Tibial artery (tissue), 4 donors: ENCODE measurements at regions not wholly inside any gene's neighbourhood (a gene's known extent, or its start where the extent isn't known, plus 50 kb on each side); places are given as distances from the start of the nearest gene placed in this dataset.

ENCODE experiments used
- DNase-seq, 2 donors: peaks; one replicate each; pipeline ENCODE4 v3.0.0-alpha.2; 2019
- H3K27ac ChIP-seq, 2 donors: fragments of 200-600 bp; sonication (generic) in 1 of 2; 1 replicate in 1 of 2; 2 replicates in 1 of 2; pipeline ENCODE4 v1.5.1; 2018 to 2019; ENCODE audit warnings: mild to moderate bottlenecking in 1 of 2
- H3K27me3 ChIP-seq, 2 donors: fragments of 200-600 bp; sonication (generic) in 1 of 2; one replicate each; pipeline versions ENCODE4 v1.5.1 to v1.6.0; 2016 to 2019
- H3K36me3 ChIP-seq, 3 donors: fragments of 200-600 bp; sonication (generic) in 2 of 3; one replicate each; pipeline ENCODE4 v1.5.1; 2016 to 2019; ENCODE audit warnings: mild to moderate bottlenecking in 2 of 3
- H3K4me1 ChIP-seq, 4 donors: fragments of 200-600 bp; sonication (generic) in 2 of 4; 1 replicate in 3 of 4; 2 replicates in 1 of 4; pipeline ENCODE4 v1.5.1; 2016 to 2019
- H3K4me3 ChIP-seq, 2 donors: fragments of 200-600 bp; sonication (generic) in 1 of 2; 1 replicate in 1 of 2; 2 replicates in 1 of 2; pipeline ENCODE4 v1.5.1; 2018 to 2019; ENCODE audit warnings: mild to moderate bottlenecking in 2 of 2
- H3K9me3 ChIP-seq, 3 donors: fragments of 200-600 bp; sonication (generic) in 1 of 3; one replicate each; pipeline ENCODE4 v1.5.1; 2016 to 2019
- intact Hi-C: fragments of 100-400 bp; cut with DNase I; formaldehyde crosslinking; loops from one replicate; pipeline ENCODE4 v1.15.0; 2023; ENCODE audit warnings: low total_unique reads
- TF ChIP-seq, protein P1 (sequence below), 2 experiments: fragments of 200-600 bp in 1 of 2; fragments of 450-650 bp in 1 of 2; IDR thresholded peaks; one replicate each; pipeline ENCODE4 v1.5.1; 2017 to 2019; ENCODE audit warnings: antibody characterized with exemption in 2 of 2, mild to moderate bottlenecking in 1 of 2, moderate library complexity in 1 of 2

DNA sequence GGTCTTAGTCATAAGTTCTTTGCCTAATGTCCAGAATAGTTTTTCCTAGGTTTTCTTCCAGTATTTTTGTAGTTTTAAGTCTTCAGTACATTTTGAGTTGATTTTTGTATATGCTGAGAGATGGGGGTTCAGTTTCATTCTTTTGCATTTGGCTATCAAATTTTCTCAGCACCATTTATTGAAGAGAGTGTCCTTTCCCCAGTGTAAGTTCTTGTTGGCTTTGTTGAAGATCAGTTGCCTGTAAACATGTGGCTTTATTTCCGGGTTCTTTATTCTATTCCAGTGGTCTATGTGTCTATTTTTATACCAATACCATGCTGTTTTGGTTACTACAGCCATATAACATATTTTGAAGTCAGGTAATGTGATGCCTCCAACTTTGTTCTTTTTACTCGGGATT, 87.5 kb upstream of the MYCN start:
- Histone ChIP-seq H3K27me3 (no peaks in the 10 kb centered on the region), H3K36me3 (no peaks in the 10 kb centered on the region), H3K9me3 (no peaks in the 10 kb centered on the region), H3K4me1 (no peaks in the 10 kb centered on the region), H3K27ac (no peak overlapping the region), H3K4me3 (no peak overlapping the region)
- intact Hi-C loops, result no loop called here
- no peak for DNase-seq
- TF ChIP-seq, protein P1, sequence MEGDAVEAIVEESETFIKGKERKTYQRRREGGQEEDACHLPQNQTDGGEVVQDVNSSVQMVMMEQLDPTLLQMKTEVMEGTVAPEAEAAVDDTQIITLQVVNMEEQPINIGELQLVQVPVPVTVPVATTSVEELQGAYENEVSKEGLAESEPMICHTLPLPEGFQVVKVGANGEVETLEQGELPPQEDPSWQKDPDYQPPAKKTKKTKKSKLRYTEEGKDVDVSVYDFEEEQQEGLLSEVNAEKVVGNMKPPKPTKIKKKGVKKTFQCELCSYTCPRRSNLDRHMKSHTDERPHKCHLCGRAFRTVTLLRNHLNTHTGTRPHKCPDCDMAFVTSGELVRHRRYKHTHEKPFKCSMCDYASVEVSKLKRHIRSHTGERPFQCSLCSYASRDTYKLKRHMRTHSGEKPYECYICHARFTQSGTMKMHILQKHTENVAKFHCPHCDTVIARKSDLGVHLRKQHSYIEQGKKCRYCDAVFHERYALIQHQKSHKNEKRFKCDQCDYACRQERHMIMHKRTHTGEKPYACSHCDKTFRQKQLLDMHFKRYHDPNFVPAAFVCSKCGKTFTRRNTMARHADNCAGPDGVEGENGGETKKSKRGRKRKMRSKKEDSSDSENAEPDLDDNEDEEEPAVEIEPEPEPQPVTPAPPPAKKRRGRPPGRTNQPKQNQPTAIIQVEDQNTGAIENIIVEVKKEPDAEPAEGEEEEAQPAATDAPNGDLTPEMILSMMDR (IDR thresholded peaks at IDR 0.05), result no peak

DNA sequence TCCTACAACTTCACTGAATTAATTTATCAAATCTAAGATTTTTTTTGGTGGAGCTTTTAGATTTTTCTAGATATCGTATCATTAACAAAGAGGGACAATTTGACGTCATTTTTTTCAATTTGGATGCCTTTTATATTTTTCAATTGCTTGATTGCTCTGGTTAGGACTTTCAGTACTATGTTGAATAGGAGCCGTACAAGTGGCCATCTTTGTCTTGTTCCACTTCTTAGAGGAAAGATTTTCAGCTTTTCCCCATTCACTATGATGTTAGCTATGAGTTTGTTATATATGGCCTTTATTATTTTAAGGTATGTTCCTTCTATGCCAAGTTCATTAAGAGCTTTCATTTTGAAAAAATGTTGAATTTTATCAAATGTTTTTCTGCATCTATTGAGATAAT, 86.4 kb upstream of the MYCN start:
- Histone ChIP-seq H3K27me3 (no peaks in the 10 kb centered on the region), H3K4me3 (no peak overlapping the region), H3K27ac (no peak overlapping the region), H3K9me3 (no peaks in the 10 kb centered on the region), H3K4me1 (no peaks in the 10 kb centered on the region), H3K36me3 (no peaks in the 10 kb centered on the region)
- TF ChIP-seq, protein P1 (IDR thresholded peaks at IDR 0.05), result no peak
- DNase-seq, result no peak
- intact Hi-C loops, result no loop called here

DNA sequence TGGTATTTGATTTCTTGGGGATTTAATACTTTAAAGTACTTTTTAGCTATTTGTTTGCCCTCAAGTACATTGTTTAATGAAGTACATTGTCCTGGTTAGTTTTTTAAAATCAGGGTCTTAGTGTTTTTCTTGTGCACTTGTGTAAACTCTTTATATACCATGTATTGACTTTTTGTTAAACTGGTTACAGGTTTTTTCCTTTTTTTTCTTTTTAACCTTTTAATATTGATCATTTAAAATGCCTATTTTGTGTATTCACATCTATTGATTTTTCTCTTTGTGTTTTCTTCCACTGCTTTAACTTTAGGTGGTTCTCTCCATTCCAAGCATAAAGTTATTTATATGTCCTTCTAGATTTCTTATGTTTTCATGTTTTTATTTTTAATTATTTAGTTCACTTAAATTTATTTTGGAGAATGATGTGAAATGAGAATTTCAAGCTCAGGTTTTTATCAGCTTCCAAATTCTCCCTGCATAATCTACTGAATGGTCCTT, 84.5 kb upstream of the MYCN start:
- TF ChIP-seq, protein P1 (IDR thresholded peaks at IDR 0.05), result no peak
- H3K27ac ChIP-seq, result no peak overlapping the region
- H3K27me3 ChIP-seq, result no peaks in the 10 kb centered on the region
- DNase-seq, result no peak
- H3K9me3 ChIP-seq, result no peaks in the 10 kb centered on the region
- intact Hi-C loops, result no loop called here
- no peak overlapping the region for H3K4me3 ChIP-seq
- no peaks in the 10 kb centered on the region for H3K36me3 ChIP-seq
- H3K4me1 ChIP-seq, result no peaks in the 10 kb centered on the region

DNA sequence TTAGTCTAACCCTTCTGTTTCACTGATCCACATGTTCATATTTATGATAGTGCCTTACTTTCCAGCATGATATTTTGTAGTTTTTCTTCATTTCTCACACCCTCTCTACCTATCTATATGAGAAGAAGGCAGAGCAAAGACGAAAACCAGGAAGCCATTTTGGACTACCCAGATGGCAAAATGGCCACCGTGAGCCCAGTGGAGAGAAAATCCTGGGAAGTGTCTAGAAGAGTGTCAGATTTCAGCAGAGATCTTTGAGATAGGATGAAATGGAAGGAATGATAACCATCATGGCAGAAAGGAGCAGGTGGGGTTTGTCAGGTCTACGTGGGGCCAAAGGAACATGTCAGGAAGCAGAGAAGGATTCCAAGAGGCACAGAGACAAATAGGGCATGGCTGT, 84.0 kb upstream of the MYCN start:
- no peak for DNase-seq
- H3K27me3 ChIP-seq, result no peaks in the 10 kb centered on the region
- intact Hi-C loops, result no loop called here
- no peaks in the 10 kb centered on the region for H3K4me1 ChIP-seq
- H3K36me3 ChIP-seq, result no peaks in the 10 kb centered on the region
- no peak overlapping the region for H3K4me3 ChIP-seq
- no peaks in the 10 kb centered on the region for H3K9me3 ChIP-seq
- TF ChIP-seq, protein P1 (IDR thresholded peaks at IDR 0.05), result no peak
- H3K27ac ChIP-seq, result no peak overlapping the region

DNA sequence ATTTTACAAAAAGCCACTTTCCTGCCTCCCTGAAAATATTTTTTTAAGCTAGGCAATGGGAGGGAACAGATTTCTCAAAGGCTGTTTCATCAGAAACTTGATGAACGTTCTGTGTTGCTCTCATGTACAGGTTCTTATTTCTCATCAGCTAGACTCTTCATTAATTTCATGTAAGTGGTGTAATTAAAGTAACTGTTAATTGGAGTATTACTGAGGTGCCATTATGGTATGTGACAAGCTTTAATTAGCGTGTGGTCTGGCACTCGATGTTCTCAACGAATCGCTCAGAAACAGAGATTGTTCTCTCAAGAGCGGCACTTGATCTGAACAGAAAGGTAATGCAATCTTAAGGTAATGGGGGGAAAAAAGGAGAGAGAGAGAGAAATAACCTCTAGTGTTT, 81.9 kb upstream of the MYCN start:
- no peak for DNase-seq
- H3K27me3 ChIP-seq, result peaks cover 0 to 2% of the 10 kb centered on the region in 2 donors
- no peak overlapping the region for H3K27ac ChIP-seq
- TF ChIP-seq, protein P1 (IDR thresholded peaks at IDR 0.05), result no peak
- intact Hi-C loops, result no loop called here
- H3K4me1 ChIP-seq, result no peaks in the 10 kb centered on the region
- no peaks in the 10 kb centered on the region for H3K36me3 ChIP-seq
- no peaks in the 10 kb centered on the region for H3K9me3 ChIP-seq
- H3K4me3 ChIP-seq, result no peak overlapping the region

DNA sequence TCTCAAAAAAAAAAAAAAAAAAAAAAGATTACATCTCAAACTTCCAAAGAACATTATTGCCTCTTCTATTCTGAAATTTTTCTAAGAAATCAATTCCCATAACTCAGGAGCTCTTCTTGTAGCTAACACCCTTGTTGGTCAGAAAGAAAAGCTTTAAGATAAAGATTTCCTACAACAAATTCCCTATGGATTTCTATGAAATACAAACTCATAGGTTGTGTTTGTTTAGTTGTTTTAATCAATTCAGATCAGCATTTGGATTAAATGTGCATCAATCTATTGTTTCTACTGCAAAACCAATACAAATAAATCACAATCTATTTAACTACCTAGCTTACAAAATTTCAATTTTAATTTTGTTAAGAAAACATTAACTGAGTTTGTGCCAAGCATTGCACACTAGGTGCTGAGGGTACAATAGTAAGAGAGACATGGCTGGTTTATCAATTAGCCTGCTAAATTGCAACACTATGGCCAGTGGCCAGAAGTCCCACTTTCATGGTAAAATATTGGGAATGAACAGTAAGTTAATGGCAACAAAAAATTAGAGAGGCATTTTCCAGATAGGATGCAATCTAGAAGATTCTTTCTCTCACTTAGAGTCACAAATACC, 80.2 kb upstream of the MYCN start:
- Histone ChIP-seq H3K27ac (no peak overlapping the region), H3K27me3 (peaks cover 0 to 2% of the 10 kb centered on the region in 2 donors), H3K4me1 (no peaks in the 10 kb centered on the region), H3K9me3 (no peaks in the 10 kb centered on the region), H3K4me3 (no peak overlapping the region), H3K36me3 (no peaks in the 10 kb centered on the region)
- TF ChIP-seq, protein P1 (IDR thresholded peaks at IDR 0.05), result no peak
- intact Hi-C loops, result no loop called here
- no peak for DNase-seq
